Retina (tissue), 1 donor: ENCODE measurements at regions not wholly inside any gene's neighbourhood (a gene's known extent, or its start where the extent isn't known, plus 50 kb on each side); places are given as distances from the start of the nearest gene placed in this dataset.

ENCODE experiments used
- DNase-seq: peaks from one replicate; pipeline ENCODE4 v3.0.0-alpha.2; 2016

- no peak for DNase-seq
Measured at GRCh38 chr4:14504162-14504561, 498.1 kb upstream of the CPEB2 start.

DNA sequence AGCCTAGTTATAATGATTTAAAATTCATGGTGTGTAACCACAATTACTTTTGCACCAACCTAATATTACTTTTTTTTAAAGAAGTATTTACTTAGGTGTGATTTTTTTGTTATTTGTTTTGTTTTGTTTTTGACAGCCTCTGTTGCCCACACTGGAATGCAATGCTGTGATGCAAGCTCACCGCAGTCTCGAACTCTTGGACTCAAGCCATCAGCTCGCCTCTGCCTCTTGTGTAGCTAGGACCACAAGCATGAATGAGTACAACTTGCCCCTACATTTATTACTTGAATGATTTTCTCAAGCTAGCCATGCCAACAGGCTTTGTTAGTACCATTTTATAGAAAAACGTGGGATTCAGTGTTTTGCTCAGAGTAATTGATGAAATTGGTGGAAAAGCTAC lies 488.8 kb upstream of the CPEB2 start:
- no peak for DNase-seq

DNA sequence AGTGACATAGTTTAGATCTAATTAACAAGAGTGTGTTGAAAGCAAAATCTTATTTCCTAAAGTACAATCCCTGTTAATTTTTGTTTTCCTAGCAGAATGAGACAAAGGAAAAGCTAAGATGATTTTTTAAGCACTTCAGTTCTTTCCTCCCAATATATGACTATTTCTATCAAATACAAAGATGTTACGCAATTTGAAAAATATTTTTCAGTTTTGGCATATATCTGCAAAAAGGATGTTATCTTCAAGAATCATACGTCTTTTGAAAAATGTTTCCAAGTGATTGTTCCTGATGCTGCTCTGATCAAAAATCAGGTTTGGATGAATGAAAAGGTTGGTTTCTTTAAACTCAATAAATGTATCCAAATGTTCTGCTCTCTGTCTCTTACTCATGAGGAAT lies 486.7 kb upstream of the CPEB2 start:
- no peak for DNase-seq

DNA sequence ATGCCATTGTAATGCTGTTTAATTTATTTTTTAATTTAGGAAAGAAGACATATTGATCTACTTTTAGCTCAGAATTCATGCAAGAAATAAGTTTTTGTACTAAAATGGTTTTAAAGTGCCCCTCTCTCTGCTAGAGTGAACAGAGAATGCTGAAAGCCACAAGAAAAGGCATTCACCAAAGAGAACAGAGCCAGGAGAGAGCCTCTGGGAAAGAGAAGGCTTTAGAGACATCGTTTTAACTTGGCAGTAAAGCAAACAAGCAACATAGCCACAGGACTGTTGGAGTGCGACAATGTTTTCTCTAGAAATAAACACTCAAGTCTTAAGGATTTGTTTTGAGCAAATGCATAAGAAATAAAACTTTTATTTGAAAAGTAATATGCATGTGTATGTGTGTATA lies 484.1 kb upstream of the CPEB2 start:
- no peak for DNase-seq

DNA sequence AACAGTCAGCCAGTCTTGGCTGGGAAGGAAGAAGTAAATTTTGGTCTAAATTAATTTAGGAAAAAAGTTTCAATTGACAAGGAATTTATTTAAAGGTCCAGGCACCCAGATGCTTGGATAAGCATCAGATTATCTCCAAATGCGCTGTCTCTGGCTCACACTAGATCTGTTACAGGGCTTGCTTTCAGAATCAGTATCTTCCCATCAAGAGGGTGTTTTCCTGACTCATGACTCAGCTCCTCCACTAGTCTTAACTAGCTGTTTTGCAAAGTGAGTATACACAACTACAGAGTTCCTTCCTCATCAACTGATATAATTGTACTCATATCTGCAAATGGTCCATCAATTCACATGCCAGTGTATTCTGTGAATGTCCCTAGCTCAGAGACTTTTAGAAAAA lies 482.1 kb upstream of the CPEB2 start:
- no peak for DNase-seq

DNA sequence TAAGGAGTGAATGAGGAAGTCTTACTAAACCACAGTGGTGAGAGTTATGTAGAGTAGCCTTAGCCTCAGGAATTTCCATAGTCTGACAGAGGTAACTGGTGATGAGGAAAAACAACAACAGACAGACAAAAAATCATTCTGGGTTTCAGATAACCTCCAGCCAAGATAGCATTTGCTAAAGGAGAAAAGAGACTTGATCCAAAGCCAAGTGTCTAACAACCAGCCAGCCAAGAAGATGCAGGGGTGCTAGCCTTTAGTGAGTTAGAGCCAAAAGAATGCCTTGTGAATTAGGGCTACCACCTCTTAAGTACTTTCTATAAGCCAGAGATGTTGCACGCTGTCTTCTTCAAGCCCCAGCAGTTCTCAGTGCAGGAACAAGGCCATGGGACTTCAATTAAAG lies 478.0 kb upstream of the CPEB2 start:
- no peak for DNase-seq

DNA sequence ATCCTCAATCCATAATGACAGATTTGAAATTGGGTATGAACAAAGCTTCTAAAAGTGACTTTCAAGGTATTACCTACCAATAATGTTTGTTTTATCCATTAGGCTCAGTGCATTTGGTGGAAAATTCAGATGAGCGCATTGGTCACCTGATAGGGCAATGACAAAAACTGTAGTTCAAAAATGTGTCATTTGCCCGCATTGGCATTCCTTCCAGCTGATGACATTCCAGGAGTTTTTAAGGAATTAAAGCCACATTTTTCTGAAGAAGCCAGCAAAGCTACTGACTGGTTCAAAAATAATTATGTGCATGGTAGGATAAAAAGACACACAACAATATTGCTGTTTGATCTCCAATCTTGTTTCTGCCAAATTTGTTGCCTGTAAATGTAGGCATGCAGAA lies 473.4 kb upstream of the CPEB2 start:
- DNase-seq, result no peak

- DNase-seq, result no peak
Measured at GRCh38 chr4:14529653-14530052, 472.6 kb upstream of the CPEB2 start.

DNA sequence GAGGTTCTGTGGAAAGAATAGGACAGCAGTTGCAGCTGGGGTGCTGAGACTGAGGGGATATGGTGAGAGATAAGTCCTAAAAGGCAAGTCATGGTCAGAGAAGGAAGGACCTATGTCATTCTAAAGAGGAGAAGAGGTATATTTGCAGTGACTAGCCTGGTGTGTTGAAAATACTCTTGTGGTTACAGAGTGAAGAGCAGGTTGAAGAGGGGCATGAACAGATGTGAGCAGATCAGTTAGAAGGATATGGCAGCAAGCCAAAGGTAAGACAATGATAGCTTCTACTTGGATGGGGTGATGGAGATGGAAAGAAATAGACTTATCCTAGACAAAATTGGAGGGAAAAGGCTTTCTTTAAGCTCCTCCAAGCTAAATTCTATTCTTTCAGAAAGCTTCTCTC lies 469.8 kb upstream of the CPEB2 start:
- no peak for DNase-seq

DNA sequence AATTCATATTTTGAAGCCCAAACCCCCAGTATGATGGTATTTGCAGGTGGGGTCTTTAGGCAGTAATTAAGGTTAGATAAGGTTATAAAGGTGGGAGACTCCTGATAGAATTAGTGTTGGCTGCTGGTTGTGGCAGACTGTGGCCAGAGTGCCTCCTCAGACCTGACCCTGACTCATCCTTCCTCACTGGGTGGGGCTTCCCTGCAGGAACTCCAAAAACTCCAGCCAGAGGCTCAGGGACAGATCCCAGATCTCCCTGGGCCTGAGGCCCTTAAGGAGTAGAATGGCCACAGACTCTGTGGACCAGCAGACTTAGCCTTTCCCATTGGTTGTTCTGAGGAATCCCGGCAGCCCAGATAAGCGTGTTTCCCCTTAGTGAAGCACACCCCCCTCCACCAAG lies 463.0 kb upstream of the CPEB2 start:
- DNase-seq, result no peak

GRCh38 chr4:14545163-14545562 lies 457.1 kb upstream of the CPEB2 start:
- no peak for DNase-seq

DNA sequence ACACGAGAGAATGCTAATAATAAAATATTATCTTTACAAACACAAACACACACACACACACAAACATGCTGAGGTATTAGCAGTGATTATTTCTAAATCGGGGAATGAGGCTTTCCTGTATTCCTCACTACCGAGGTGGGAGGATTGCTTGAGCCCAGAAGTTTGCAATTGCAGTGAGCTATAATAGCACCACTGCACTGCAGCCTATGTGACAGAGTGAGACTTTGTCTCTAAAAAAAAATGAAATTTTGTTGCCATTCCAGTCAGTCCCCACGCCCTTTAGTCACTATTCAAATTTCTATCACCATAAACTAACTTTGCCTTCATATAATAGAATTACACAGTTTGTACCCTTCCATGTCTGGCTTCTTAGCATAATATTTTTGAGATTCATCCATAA lies 456.5 kb upstream of the CPEB2 start:
- no peak for DNase-seq

- DNase-seq, result no peak
Measured at GRCh38 chr4:14552119-14552518, 450.2 kb upstream of the CPEB2 start.

GRCh38 chr4:14559646-14560045 lies 442.6 kb upstream of the CPEB2 start:
- DNase-seq, result no peak

GRCh38 chr4:14560577-14560976 lies 441.7 kb upstream of the CPEB2 start:
- no peak for DNase-seq

DNA sequence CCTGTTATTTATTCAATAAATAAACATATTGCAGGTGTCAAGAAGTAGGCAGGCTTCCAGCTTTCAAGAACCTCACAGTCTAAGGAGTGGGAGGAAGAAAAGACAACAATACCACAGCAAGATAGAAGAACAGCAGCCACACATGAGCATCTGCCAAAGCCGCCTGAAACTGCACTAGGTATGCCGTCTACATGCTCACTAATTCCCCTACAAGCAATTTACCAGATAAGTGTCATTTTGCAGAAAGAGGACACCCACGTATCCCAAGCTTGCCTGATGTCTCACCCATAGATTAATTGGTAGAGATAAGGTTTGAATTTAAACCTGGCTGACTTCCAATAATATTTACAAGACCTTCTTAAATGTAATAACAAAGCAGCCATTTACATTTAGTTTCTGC lies 439.4 kb upstream of the CPEB2 start:
- no peak for DNase-seq

GRCh38 chr4:14564281-14564680 lies 438.0 kb upstream of the CPEB2 start:
- DNase-seq, result no peak

DNA sequence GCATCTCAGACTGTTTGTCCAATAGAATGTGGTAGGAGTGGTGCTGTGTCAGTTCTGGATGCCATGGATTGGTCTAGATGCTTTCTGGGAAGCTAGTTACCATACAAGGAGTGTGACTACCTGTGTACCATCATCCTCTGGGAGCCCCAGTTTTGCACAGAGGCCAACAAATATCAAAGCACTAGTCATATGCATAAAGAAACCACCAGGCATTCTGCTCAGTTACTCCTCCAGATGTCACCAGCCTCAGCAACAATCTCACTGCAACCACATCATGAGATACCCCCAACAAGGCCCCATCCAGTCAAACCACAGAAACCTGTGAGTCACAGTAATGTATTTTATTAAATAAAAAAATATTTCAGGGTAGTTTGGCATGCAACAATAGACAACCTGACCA lies 435.8 kb upstream of the CPEB2 start:
- DNase-seq, result no peak

GRCh38 chr4:14568351-14568750 lies 433.9 kb upstream of the CPEB2 start:
- no peak for DNase-seq

DNA sequence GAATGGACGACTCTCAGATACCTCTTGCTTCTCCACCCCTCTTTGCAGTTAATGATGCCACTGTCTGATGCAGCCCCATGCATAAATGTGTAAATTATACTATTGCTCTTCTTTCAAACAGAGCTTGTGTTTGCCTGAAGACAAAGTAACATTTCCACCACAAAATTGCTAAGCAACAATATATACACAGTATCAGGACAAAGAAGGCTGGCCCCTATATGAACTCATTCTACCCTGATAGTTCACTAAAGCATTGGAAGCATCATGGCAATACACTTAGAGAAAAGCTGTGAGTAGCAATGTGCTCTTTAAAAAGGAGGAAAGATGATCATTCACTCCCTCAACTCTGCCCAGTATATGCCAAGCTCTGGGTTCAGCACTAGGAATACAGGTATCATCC lies 427.0 kb upstream of the CPEB2 start:
- no peak for DNase-seq

- DNase-seq, result no peak
Measured at GRCh38 chr4:14575919-14576318, 426.4 kb upstream of the CPEB2 start.

- no peak for DNase-seq
Measured at GRCh38 chr4:14580061-14580460, 422.2 kb upstream of the CPEB2 start.

GRCh38 chr4:14581741-14582140 lies 420.5 kb upstream of the CPEB2 start:
- no peak for DNase-seq

DNA sequence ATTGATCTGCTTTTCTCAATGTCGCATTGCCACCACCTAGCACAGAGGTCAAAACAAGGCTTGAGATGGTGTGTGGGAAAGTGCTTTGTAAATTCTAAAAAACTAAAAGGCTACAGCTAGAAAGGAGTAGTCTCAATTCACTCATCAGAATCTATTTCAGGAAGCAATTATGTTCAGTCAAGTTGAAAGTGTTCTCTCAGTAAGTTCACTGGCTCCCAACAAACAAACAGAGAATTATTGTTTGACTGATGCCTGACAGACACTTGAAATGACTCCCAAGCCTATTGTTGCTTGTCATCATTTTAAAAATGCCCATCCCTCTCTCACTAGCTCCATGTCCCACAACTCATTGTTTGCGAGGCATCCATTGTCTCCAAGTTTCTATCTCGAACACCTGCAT lies 419.6 kb upstream of the CPEB2 start:
- no peak for DNase-seq

- DNase-seq, result no peak
Measured at GRCh38 chr4:14583331-14583730, 418.9 kb upstream of the CPEB2 start.

- DNase-seq, result no peak
Measured at GRCh38 chr4:14583752-14584151, 418.5 kb upstream of the CPEB2 start.
